ENCODE measurements at regions not wholly inside any gene's neighbourhood (a gene's known extent, or its start where the extent isn't known, plus 50 kb on each side); places are given as distances from the start of the nearest gene placed in this dataset.

- TF ChIP-seq CTCF (IDR thresholded peaks at IDR 0.05), result no peak
- TF ChIP-seq POLR2A (IDR thresholded peaks at IDR 0.05), result no peak
Measured at GRCh38 chr4:100963627-100964026, 383.7 kb downstream of the PPP3CA start.

All from thyroid gland (tissue), 4 donors.